GM20431 (cell line): ENCODE measurements at regions not wholly inside any gene's neighbourhood (a gene's known extent, or its start where the extent isn't known, plus 50 kb on each side); places are given as distances from the start of the nearest gene placed in this dataset.
"Not testable (repeated sequence)": the region's sequence is repeated elsewhere in the genome, so short reads cannot be mapped to it uniquely, and the experiment has no call there.

Experiments
- in situ Hi-C: fragments of 300-500 bp; cut with MseI, MboI; formaldehyde crosslinking; loops from one replicate; pipeline ENCODE4 v1.15.0; 2020; ENCODE audit warnings: low sequenced_read_pairs; ENCODE audit not compliant: unreplicated experiment

GRCh38 chr15:53165988-53166683 is 376.0 kb upstream of the ONECUT1 start:
- in situ Hi-C loops: no loop called here

GRCh38 chr15:53160092-53160704 is 370.1 kb upstream of the ONECUT1 start:
- in situ Hi-C loops: no loop called here

GRCh38 chr15:53159458-53159857 is 369.3 kb upstream of the ONECUT1 start:
- in situ Hi-C loops: no loop called here

GRCh38 chr15:53158995-53159394 is 368.9 kb upstream of the ONECUT1 start:
- in situ Hi-C loops: no loop called here

- in situ Hi-C loops: no loop called here
Measured at GRCh38 chr15:53133255-53133850, 343.2 kb upstream of the ONECUT1 start.

- in situ Hi-C loops: no loop called here
Measured at GRCh38 chr15:53130943-53131342, 340.8 kb upstream of the ONECUT1 start.

- in situ Hi-C loops: no loop called here
Measured at GRCh38 chr15:53129121-53129904, 339.2 kb upstream of the ONECUT1 start.

- in situ Hi-C loops: no loop called here
Measured at GRCh38 chr15:53128652-53129051, 338.5 kb upstream of the ONECUT1 start.

- in situ Hi-C loops: no loop called here
Measured at GRCh38 chr15:53126144-53126543, 336.0 kb upstream of the ONECUT1 start.

- in situ Hi-C loops: no loop called here
Measured at GRCh38 chr15:53122818-53123217, 332.7 kb upstream of the ONECUT1 start.

- in situ Hi-C loops: not testable (repeated sequence)
Measured at GRCh38 chr15:53116915-53117314, 326.8 kb upstream of the ONECUT1 start.

GRCh38 chr15:53116169-53116568 is 326.0 kb upstream of the ONECUT1 start:
- in situ Hi-C loops: no loop called here

GRCh38 chr15:53115563-53115962 is 325.4 kb upstream of the ONECUT1 start:
- in situ Hi-C loops: no loop called here

GRCh38 chr15:53114960-53115359 is 324.8 kb upstream of the ONECUT1 start:
- in situ Hi-C loops: no loop called here

GRCh38 chr15:53110999-53111398 is 320.9 kb upstream of the ONECUT1 start:
- in situ Hi-C loops: no loop called here

GRCh38 chr15:53108319-53108718 is 318.2 kb upstream of the ONECUT1 start:
- in situ Hi-C loops: no loop called here

GRCh38 chr15:53107855-53108254 is 317.7 kb upstream of the ONECUT1 start:
- in situ Hi-C loops: no loop called here

- in situ Hi-C loops: no loop called here
Measured at GRCh38 chr15:53106505-53107286, 316.6 kb upstream of the ONECUT1 start.

- in situ Hi-C loops: no loop called here
Measured at GRCh38 chr15:53102483-53102882, 312.3 kb upstream of the ONECUT1 start.

GRCh38 chr15:53080484-53080883 is 290.3 kb upstream of the ONECUT1 start:
- in situ Hi-C loops: no loop called here
